SU-DHL-6 (cell line): ENCODE measurements at regions not wholly inside any gene's neighbourhood (a gene's known extent, or its start where the extent isn't known, plus 50 kb on each side); places are given as distances from the start of the nearest gene placed in this dataset.

Experiments
- H2AFZ ChIP-seq: fragments of 200-600 bp; sonication (generic); 2 replicates; pipeline ENCODE4 v1.6.1; 2014; ENCODE audit warnings: low read depth, mild to moderate bottlenecking, moderate library complexity, mixed read lengths, antibody characterized with exemption, low read length; ENCODE audit not compliant: severe bottlenecking
- H3F3A ChIP-seq: fragments of 200-600 bp; shearing (Covaris generic); 2 replicates; pipeline ENCODE4 v1.6.0; 2016; ENCODE audit warnings: antibody characterized with exemption, mild to moderate bottlenecking; ENCODE audit not compliant: insufficient read depth
- H3K27ac ChIP-seq: fragments of 200-600 bp; sonication (generic); 2 replicates; pipeline ENCODE4 v1.5.1; 2016; ENCODE audit warnings: low read depth, mild to moderate bottlenecking, low read length, moderate library complexity, mixed read lengths
- H3K27me3 ChIP-seq: fragments of 200-600 bp; sonication (generic), shearing (Covaris generic); 2 replicates; pipeline ENCODE4 v1.6.0; 2014; ENCODE audit warnings: mild to moderate bottlenecking, low read length
- H3K36me3 ChIP-seq: fragments of 200-600 bp; sonication (generic); 2 replicates; pipeline ENCODE4 v1.6.1; 2014; ENCODE audit warnings: mild to moderate bottlenecking, low read length, mixed read lengths
- H3K4me2 ChIP-seq: fragments of 300-600, 200-600 bp; shearing (Covaris generic), sonication (generic); 2 replicates; pipeline ENCODE4 v1.6.0; 2014; ENCODE audit warnings: low read length, low read depth, mild to moderate bottlenecking; ENCODE audit not compliant: poor library complexity, severe bottlenecking
- H3K4me3 ChIP-seq: fragments of 200-600 bp; sonication (generic); 2 replicates; pipeline ENCODE4 v1.5.1; 2014; ENCODE audit warnings: antibody characterized with exemption, low read length, mild to moderate bottlenecking, mixed read lengths; ENCODE audit not compliant: insufficient read depth, poor library complexity, severe bottlenecking
- H3K79me2 ChIP-seq: fragments of 200-600 bp; sonication (generic); 2 replicates; pipeline ENCODE4 v1.6.1; 2014; ENCODE audit warnings: mild to moderate bottlenecking, low read length, moderate library complexity; ENCODE audit not compliant: insufficient read depth
- H3K9ac ChIP-seq: fragments of 200-600 bp; sonication (generic); 2 replicates; pipeline ENCODE4 v1.7.0; 2014; ENCODE audit warnings: mild to moderate bottlenecking, low read length
- H3K9me2 ChIP-seq: fragments of 200-600 bp; sonication (generic); replicated peaks from 2 replicates; pipeline ENCODE4 v1.6.1; 2014; ENCODE audit warnings: low read length; ENCODE audit not compliant: insufficient read depth
- H3K9me3 ChIP-seq: fragments of 200-600 bp; sonication (generic); 2 replicates; pipeline ENCODE4 v1.6.1; 2014; ENCODE audit warnings: low read length, mixed read lengths; ENCODE audit not compliant: insufficient read depth
- H4K20me1 ChIP-seq: fragments of 200-600 bp; sonication (generic); 2 replicates; pipeline ENCODE4 v1.6.1; 2014; ENCODE audit warnings: low read depth, mild to moderate bottlenecking, antibody characterized with exemption, low read length, moderate library complexity, mixed read lengths
- CTCF ChIP-seq: fragments of 200-600 bp; sonication (generic); IDR thresholded peaks from one replicate; pipeline ENCODE4 v1.5.1; 2017; ENCODE audit warnings: antibody characterized with exemption, mild to moderate bottlenecking, low read length, moderate library complexity; ENCODE audit not compliant: insufficient read depth, poor library complexity, severe bottlenecking
- EZH2phosphoT487 ChIP-seq: fragments of 200-600 bp; sonication (generic), shearing (Covaris generic); conservative IDR thresholded peaks from 2 replicates; pipeline ENCODE4 v1.6.1; 2018; ENCODE audit warnings: mild to moderate bottlenecking, antibody characterized with exemption, low read length, moderate library complexity, mixed read lengths

DNA sequence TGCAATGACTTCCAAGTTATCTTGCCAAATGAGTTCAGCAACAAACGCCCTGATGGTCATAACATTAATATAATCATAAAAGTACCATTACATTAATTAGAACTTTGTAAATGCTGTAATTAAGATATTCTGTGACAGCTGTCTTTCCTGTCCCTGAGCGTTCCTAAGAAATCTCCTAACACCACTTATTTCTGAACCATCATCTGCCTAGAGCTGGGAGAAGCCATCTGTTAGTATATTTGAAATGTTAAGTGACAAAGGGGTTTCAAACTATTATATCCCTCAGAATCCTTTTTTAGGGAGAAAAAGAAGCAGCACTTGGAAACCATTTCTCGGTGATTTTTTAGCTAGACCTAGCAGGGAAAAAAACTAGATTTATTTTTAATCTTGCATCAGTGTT lies 657.5 kb downstream of the FAM181B start:
- H3K4me3 ChIP-seq = no peak overlapping the region
- H3K27me3 ChIP-seq = no peaks in the 10 kb centered on the region
- no peaks in the 10 kb centered on the region for H3K36me3 ChIP-seq
- no peak overlapping the region for H2AFZ ChIP-seq
- H4K20me1 ChIP-seq = no peaks in the 10 kb centered on the region
- H3F3A ChIP-seq = no peaks in the 10 kb centered on the region
- no peaks in the 10 kb centered on the region for H3K9me2 ChIP-seq
- H3K27ac ChIP-seq = no peak overlapping the region
- no peaks in the 10 kb centered on the region for H3K79me2 ChIP-seq
- TF ChIP-seq EZH2phosphoT487 (no peak), CTCF (no peak)
- H3K4me2 ChIP-seq = no peak overlapping the region
- H3K9ac ChIP-seq = no peak overlapping the region
- no peaks in the 10 kb centered on the region for H3K9me3 ChIP-seq

DNA sequence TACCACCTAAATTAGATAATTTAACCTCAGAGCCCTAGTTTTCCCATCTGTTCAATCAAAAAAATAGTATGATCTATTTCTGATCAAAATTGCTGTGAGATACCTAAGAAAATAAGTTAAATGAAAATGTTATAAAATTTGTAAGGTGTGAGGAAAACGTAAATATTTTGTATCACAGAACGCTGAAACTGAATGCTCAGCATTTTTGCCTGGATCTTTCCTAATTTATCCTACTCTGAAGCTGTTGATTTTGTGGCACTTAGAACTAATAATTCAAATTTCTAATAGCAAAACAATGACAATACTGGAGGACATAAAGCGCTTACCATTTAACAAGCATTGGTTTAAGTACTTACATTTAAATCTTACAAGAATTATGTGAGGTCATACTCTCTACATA lies 674.2 kb downstream of the FAM181B start:
- Histone ChIP-seq H3K9me3 (no peaks in the 10 kb centered on the region), H3K9me2 (no peaks in the 10 kb centered on the region), H3K4me3 (no peak overlapping the region), H3K9ac (no peak overlapping the region), H2AFZ (no peak overlapping the region), H4K20me1 (no peaks in the 10 kb centered on the region), H3K4me2 (no peak overlapping the region), H3K79me2 (no peaks in the 10 kb centered on the region), H3K27ac (no peak overlapping the region), H3K27me3 (no peaks in the 10 kb centered on the region), H3K36me3 (no peaks in the 10 kb centered on the region), H3F3A (no peaks in the 10 kb centered on the region)
- no peak for TF ChIP-seq EZH2phosphoT487
- no peak for TF ChIP-seq CTCF

GRCh38 chr11:82056450-82056849 lies 677.2 kb downstream of the FAM181B start:
- Histone ChIP-seq H2AFZ (no peak overlapping the region), H3K36me3 (no peaks in the 10 kb centered on the region), H3K4me2 (no peak overlapping the region), H3K9me2 (no peaks in the 10 kb centered on the region), H3K27me3 (no peaks in the 10 kb centered on the region), H3K27ac (no peak overlapping the region), H3K4me3 (no peak overlapping the region), H3K9ac (no peak overlapping the region), H4K20me1 (no peaks in the 10 kb centered on the region), H3F3A (no peaks in the 10 kb centered on the region), H3K79me2 (no peaks in the 10 kb centered on the region), H3K9me3 (no peaks in the 10 kb centered on the region)
- TF ChIP-seq EZH2phosphoT487 (no peak), CTCF (no peak)

DNA sequence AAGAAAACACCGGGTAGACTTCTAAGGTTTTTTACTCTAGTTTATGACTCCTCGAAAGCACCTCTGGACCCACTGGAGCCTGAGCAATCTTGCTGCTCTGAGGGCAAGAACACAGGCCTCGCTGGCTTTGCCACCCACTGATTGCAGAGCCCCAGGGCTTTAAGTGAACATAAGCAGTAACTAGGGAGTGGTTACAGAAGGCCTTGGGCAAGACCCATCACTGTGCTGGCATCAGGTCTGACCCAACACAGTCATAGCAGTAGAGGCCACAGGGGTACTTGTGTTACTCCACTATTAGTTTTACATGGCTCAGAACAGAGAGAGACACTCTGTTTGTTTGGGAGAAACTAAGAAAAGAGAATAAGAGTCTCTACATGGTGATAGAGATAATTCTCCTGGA lies 684.5 kb downstream of the FAM181B start:
- Histone ChIP-seq H4K20me1 (no peaks in the 10 kb centered on the region), H3K9me3 (no peaks in the 10 kb centered on the region), H3K9me2 (no peaks in the 10 kb centered on the region), H3K4me3 (no peak overlapping the region), H2AFZ (no peak overlapping the region), H3K27ac (no peak overlapping the region), H3K4me2 (no peak overlapping the region), H3F3A (no peaks in the 10 kb centered on the region), H3K36me3 (no peaks in the 10 kb centered on the region), H3K9ac (no peak overlapping the region), H3K27me3 (no peaks in the 10 kb centered on the region), H3K79me2 (no peaks in the 10 kb centered on the region)
- TF ChIP-seq EZH2phosphoT487 = no peak
- TF ChIP-seq CTCF = no peak
